SK-N-SH treated with all-trans-retinoic acid at 6 μM for 48 hours (cell line): ENCODE measurements at regions not wholly inside any gene's neighbourhood (a gene's known extent, or its start where the extent isn't known, plus 50 kb on each side); places are given as distances from the start of the nearest gene placed in this dataset.

Experiments used
- ARNTL ChIP-seq: fragments of 450-650 bp; formaldehyde crosslinking; IDR thresholded peaks from 2 replicates; pipeline ENCODE4 v1.5.0; 2020; ENCODE audit warnings: low read depth, mild to moderate bottlenecking, moderate library complexity, borderline replicate concordance
- CREB5 ChIP-seq: fragments of 250-450 bp; sonication (Bioruptor Pico); IDR thresholded peaks from 2 replicates; pipeline ENCODE4 v1.5.1; 2020; ENCODE audit warnings: low read depth, mild to moderate bottlenecking, moderate library complexity
- CSDC2 ChIP-seq: fragments of 250-450 bp; sonication (Bioruptor Pico); IDR thresholded peaks from 2 replicates; pipeline ENCODE4 v1.5.0; 2020; ENCODE audit warnings: mild to moderate bottlenecking, moderate library complexity
- ESRRG ChIP-seq: fragments of 250-450 bp; sonication (Bioruptor Pico); IDR thresholded peaks from 2 replicates; pipeline ENCODE4 v1.6.1; 2021; ENCODE audit warnings: mild to moderate bottlenecking
- ISL1 ChIP-seq: fragments of 250-450 bp; sonication (Bioruptor Pico); IDR thresholded peaks from 2 replicates; pipeline ENCODE4 v2.1.2; 2022; ENCODE audit warnings: mild to moderate bottlenecking, moderate library complexity
- PATZ1 ChIP-seq: fragments of 250-450 bp; sonication (Bioruptor Pico); IDR thresholded peaks from 2 replicates; pipeline ENCODE4 v1.8.0; 2020; ENCODE audit warnings: mild to moderate bottlenecking, moderate library complexity, borderline replicate concordance
- RARB ChIP-seq: fragments of 250-450 bp; sonication (Bioruptor Pico); IDR thresholded peaks from 2 replicates; pipeline ENCODE4 v1.8.0; 2021; ENCODE audit warnings: mild to moderate bottlenecking, moderate library complexity
- SNAI2 ChIP-seq: fragments of 250-450 bp; sonication (Bioruptor Pico); IDR thresholded peaks from 2 replicates; pipeline ENCODE4 v1.5.0; 2020; ENCODE audit warnings: mild to moderate bottlenecking, moderate library complexity
- TCF4 ChIP-seq: fragments of 250-450 bp; sonication (Bioruptor Pico); IDR thresholded peaks from 2 replicates; pipeline ENCODE4 v1.8.0; 2021; ENCODE audit warnings: mild to moderate bottlenecking, moderate library complexity, borderline replicate concordance
- ZC3H10 ChIP-seq: fragments of 250-450 bp; sonication (Bioruptor Pico); IDR thresholded peaks from 2 replicates; pipeline ENCODE4 v1.5.1; 2021; ENCODE audit warnings: mild to moderate bottlenecking, moderate library complexity
- ZFP3 ChIP-seq: fragments of 250-450 bp; sonication (Bioruptor Pico); IDR thresholded peaks from 2 replicates; pipeline ENCODE4 v1.5.0; 2020; ENCODE audit warnings: mild to moderate bottlenecking, moderate library complexity
- ZNF565 ChIP-seq: fragments of 450-650 bp; formaldehyde crosslinking; conservative IDR thresholded peaks from 2 replicates; pipeline ENCODE4 v1.5.0; 2020; ENCODE audit warnings: low read depth, mild to moderate bottlenecking, moderate library complexity
- ZNF70 ChIP-seq: fragments of 450-650 bp; formaldehyde crosslinking; IDR thresholded peaks from 2 replicates; pipeline ENCODE4 v1.5.0; 2020; ENCODE audit warnings: mild to moderate bottlenecking, moderate library complexity
- ZNF8 ChIP-seq: fragments of 450-650 bp; formaldehyde crosslinking; IDR thresholded peaks from 2 replicates; pipeline ENCODE4 v1.5.0; 2020; ENCODE audit warnings: mild to moderate bottlenecking, moderate library complexity

- TF ChIP-seq ZFP3 (no peak), PATZ1 (CRISPR knock-in tag) (no peak), ZC3H10 (peak; percentile 71; the same call in 1 of the 2 replicates), ISL1 (CRISPR knock-in tag) (no peak), ESRRG (CRISPR knock-in tag) (no peak), ZNF70 (CRISPR knock-in tag) (no peak), RARB (no peak), CREB5 (CRISPR knock-in tag) (no peak), SNAI2 (CRISPR knock-in tag) (no peak), TCF4 (CRISPR knock-in tag) (no peak), ARNTL (no peak), ZNF565 (CRISPR knock-in tag) (no peak), CSDC2 (no peak), ZNF8 (no peak)
These were observed 184.1 kb upstream of the ARHGAP20 start for GRCh38 chr11:110896358-110896757.
